Natural killer cell treated with Interleukin-12 subunit alpha and Interleukin-12 subunit beta and Interleukin-15 and Interleukin-18, amount 100 ng/mL, for 72 hours (primary cell): ENCODE measurements at regions not wholly inside any gene's neighbourhood (a gene's known extent, or its start where the extent isn't known, plus 50 kb on each side); places are given as distances from the start of the nearest gene placed in this dataset.
"Not testable (repeated sequence)": the region's sequence is repeated elsewhere in the genome, so short reads cannot be mapped to it uniquely, and the experiment has no call there.

Source experiments
- ATAC-seq, 2 donors: fragments of 150-1000 bp; cut with Tn5 transposase in 1 of 2; sonication (Bioruptor Pico), chemical (Tn5 transposase) in 1 of 2; 2 replicates each; pipeline ENCODE4 v1.10.0; 2021
- DNase-seq: peaks from one replicate; pipeline ENCODE4 v3.0.0; 2022; ENCODE audit warnings: low spot score
- H3K27ac Mint-ChIP-seq, 2 donors: 1 replicate in 1 of 2; 2 replicates in 1 of 2; pipeline ENCODE4 v1.8.0; 2022; ENCODE audit warnings: mixed read lengths in 2 of 2, mild to moderate bottlenecking in 1 of 2, moderate library complexity in 1 of 2
- H3K27me3 Mint-ChIP-seq, 2 donors: 1 replicate in 1 of 2; 2 replicates in 1 of 2; pipeline ENCODE4 v1.8.0; 2022; ENCODE audit warnings: mixed read lengths in 2 of 2
- H3K36me3 Mint-ChIP-seq: one replicate; pipeline ENCODE4 v1.8.0; 2022; ENCODE audit warnings: mixed read lengths
- H3K4me1 Mint-ChIP-seq, 2 donors: 1 replicate in 1 of 2; 2 replicates in 1 of 2; pipeline ENCODE4 v1.8.0; 2022; ENCODE audit warnings: low read depth in 2 of 2, mixed read lengths in 2 of 2, mild to moderate bottlenecking in 1 of 2
- H3K4me3 Mint-ChIP-seq: one replicate; pipeline ENCODE4 v1.8.0; 2022; ENCODE audit warnings: mixed read lengths
- H3K9me3 Mint-ChIP-seq: 2 replicates; pipeline ENCODE4 v1.8.0; 2022; ENCODE audit warnings: mixed read lengths

GRCh38 chrX:82528525-82528924, 979.6 kb upstream of the POU3F4 start:
- no peak for DNase-seq
- Mint-ChIP-seq H3K27me3 (peaks cover 0 to 7% of the 10 kb centered on the region in 2 donors), H3K4me3 (no peak overlapping the region), H3K9me3 (peaks cover 4% of the 10 kb centered on the region), H3K4me1 (no peaks in the 10 kb centered on the region), H3K27ac (no peak overlapping the region), H3K36me3 (peaks cover 4% of the 10 kb centered on the region)
- no peak for ATAC-seq

GRCh38 chrX:82534086-82534597, 973.9 kb upstream of the POU3F4 start:
- H3K4me3 Mint-ChIP-seq, result no peak overlapping the region

GRCh38 chrX:82537205-82537604, 970.9 kb upstream of the POU3F4 start:
- H3K36me3 Mint-ChIP-seq, H3K4me3 Mint-ChIP-seq: not testable (repeated sequence)

More at GRCh38 chrX:82534086-82534597, 973.9 kb upstream of the POU3F4 start:
- H3K36me3 Mint-ChIP-seq, result peaks cover 4% of the 10 kb centered on the region
- no peak for ATAC-seq
- no peak for DNase-seq
- H3K27me3 Mint-ChIP-seq, result peaks cover 0 to 7% of the 10 kb centered on the region in 2 donors
- no peaks in the 10 kb centered on the region for H3K4me1 Mint-ChIP-seq
- H3K27ac Mint-ChIP-seq, result no peak overlapping the region
- H3K9me3 Mint-ChIP-seq, result peaks cover 4% of the 10 kb centered on the region

GRCh38 chrX:82541822-82542221, 966.3 kb upstream of the POU3F4 start:
- no peak overlapping the region for H3K4me3 Mint-ChIP-seq
- H3K27ac Mint-ChIP-seq, result no peak overlapping the region
- ATAC-seq (no peak), DNase-seq (no peak)
- H3K4me1 Mint-ChIP-seq, result no peaks in the 10 kb centered on the region
- no peaks in the 10 kb centered on the region for H3K27me3 Mint-ChIP-seq
- no peaks in the 10 kb centered on the region for H3K9me3 Mint-ChIP-seq
- H3K36me3 Mint-ChIP-seq, result no peaks in the 10 kb centered on the region

More at GRCh38 chrX:82537205-82537604, 970.9 kb upstream of the POU3F4 start:
- DNase-seq, ATAC-seq, H3K9me3 Mint-ChIP-seq, H3K27ac Mint-ChIP-seq, H3K4me1 Mint-ChIP-seq, H3K27me3 Mint-ChIP-seq: not testable (repeated sequence)

GRCh38 chrX:82552201-82552600, 955.9 kb upstream of the POU3F4 start:
- ATAC-seq, H3K27me3 Mint-ChIP-seq, H3K27ac Mint-ChIP-seq, DNase-seq, H3K4me3 Mint-ChIP-seq, H3K36me3 Mint-ChIP-seq, H3K4me1 Mint-ChIP-seq: not testable (repeated sequence)
- H3K9me3 Mint-ChIP-seq, result peaks cover 11% of the 10 kb centered on the region

- Mint-ChIP-seq H3K27me3 (no peaks in the 10 kb centered on the region), H3K36me3 (no peaks in the 10 kb centered on the region), H3K4me1 (no peaks in the 10 kb centered on the region), H3K27ac (no peak overlapping the region), H3K9me3 (peaks cover 8% of the 10 kb centered on the region), H3K4me3 (no peak overlapping the region)
- DNase-seq (no peak), ATAC-seq (no peak)
Measured at GRCh38 chrX:82556588-82556987, 951.5 kb upstream of the POU3F4 start.

GRCh38 chrX:82585868-82586267, 922.2 kb upstream of the POU3F4 start:
- DNase-seq (no peak), ATAC-seq (no peak)
- no peaks in the 10 kb centered on the region for H3K9me3 Mint-ChIP-seq
- peaks cover 0 to 3% of the 10 kb centered on the region in 2 donors for H3K27me3 Mint-ChIP-seq
- H3K27ac Mint-ChIP-seq, result no peak overlapping the region
- H3K4me3 Mint-ChIP-seq, result no peak overlapping the region
- no peaks in the 10 kb centered on the region for H3K36me3 Mint-ChIP-seq
- H3K4me1 Mint-ChIP-seq, result no peaks in the 10 kb centered on the region

- Mint-ChIP-seq H3K27me3 (peaks cover 0 to 3% of the 10 kb centered on the region in 2 donors), H3K36me3 (no peaks in the 10 kb centered on the region), H3K4me1 (no peaks in the 10 kb centered on the region), H3K4me3 (no peak overlapping the region), H3K27ac (no peak overlapping the region), H3K9me3 (no peaks in the 10 kb centered on the region)
- DNase-seq, result no peak
- ATAC-seq, result no peak
Measured at GRCh38 chrX:82589410-82589809, 918.7 kb upstream of the POU3F4 start.

GRCh38 chrX:82591421-82591820, 916.7 kb upstream of the POU3F4 start:
- H3K4me3 Mint-ChIP-seq, result no peak overlapping the region
- H3K9me3 Mint-ChIP-seq, result no peaks in the 10 kb centered on the region
- H3K27ac Mint-ChIP-seq, result no peak overlapping the region
- H3K27me3 Mint-ChIP-seq, result peaks cover 0 to 3% of the 10 kb centered on the region in 2 donors
- ATAC-seq (no peak), DNase-seq (no peak)
- no peaks in the 10 kb centered on the region for H3K4me1 Mint-ChIP-seq
- no peaks in the 10 kb centered on the region for H3K36me3 Mint-ChIP-seq

GRCh38 chrX:82626978-82627377, 881.1 kb upstream of the POU3F4 start:
- Mint-ChIP-seq H3K27me3 (no peaks in the 10 kb centered on the region), H3K4me1 (peaks cover 0 to 3% of the 10 kb centered on the region in 2 donors), H3K36me3 (no peaks in the 10 kb centered on the region), H3K27ac (no peak overlapping the region), H3K9me3 (peaks cover 3% of the 10 kb centered on the region), H3K4me3 (no peak overlapping the region)
- no peak for DNase-seq
- no peak for ATAC-seq

- no peak overlapping the region for H3K4me3 Mint-ChIP-seq
- ATAC-seq, result peak in 1 of 2 donors; percentile 50
- peaks cover 0 to 3% of the 10 kb centered on the region in 2 donors for H3K4me1 Mint-ChIP-seq
- no peaks in the 10 kb centered on the region for H3K27me3 Mint-ChIP-seq
- H3K27ac Mint-ChIP-seq, result no peak overlapping the region
- H3K36me3 Mint-ChIP-seq, result no peaks in the 10 kb centered on the region
- DNase-seq, result no peak
- peaks cover 3% of the 10 kb centered on the region for H3K9me3 Mint-ChIP-seq
Measured at GRCh38 chrX:82627568-82627967, 880.5 kb upstream of the POU3F4 start.

- Mint-ChIP-seq H3K9me3 (peaks cover 5% of the 10 kb centered on the region), H3K4me3 (no peak overlapping the region), H3K27me3 (no peaks in the 10 kb centered on the region), H3K4me1 (no peaks in the 10 kb centered on the region), H3K27ac (no peak overlapping the region), H3K36me3 (no peaks in the 10 kb centered on the region)
- ATAC-seq (no peak), DNase-seq (no peak)
Measured at GRCh38 chrX:82648062-82648461, 860.0 kb upstream of the POU3F4 start.

- Mint-ChIP-seq H3K27ac (no peak overlapping the region), H3K4me1 (no peaks in the 10 kb centered on the region), H3K27me3 (no peaks in the 10 kb centered on the region), H3K9me3 (no peaks in the 10 kb centered on the region), H3K36me3 (no peaks in the 10 kb centered on the region), H3K4me3 (no peak overlapping the region)
- no peak for ATAC-seq
- no peak for DNase-seq
Measured at GRCh38 chrX:82649645-82650044, 858.4 kb upstream of the POU3F4 start.

- ATAC-seq (no peak), DNase-seq (no peak)
- Mint-ChIP-seq H3K36me3 (no peaks in the 10 kb centered on the region), H3K27me3 (no peaks in the 10 kb centered on the region), H3K27ac (no peak overlapping the region), H3K9me3 (no peaks in the 10 kb centered on the region), H3K4me1 (no peaks in the 10 kb centered on the region), H3K4me3 (no peak overlapping the region)
Measured at GRCh38 chrX:82658492-82658891, 849.6 kb upstream of the POU3F4 start.

- Mint-ChIP-seq H3K4me3 (no peak overlapping the region), H3K4me1 (no peaks in the 10 kb centered on the region), H3K9me3 (no peaks in the 10 kb centered on the region), H3K36me3 (no peaks in the 10 kb centered on the region), H3K27ac (no peak overlapping the region), H3K27me3 (no peaks in the 10 kb centered on the region)
- DNase-seq (no peak), ATAC-seq (no peak)
Measured at GRCh38 chrX:82666355-82666754, 841.7 kb upstream of the POU3F4 start.
